Keratinocyte (primary cell): ENCODE measurements at regions not wholly inside any gene's neighbourhood (a gene's known extent, or its start where the extent isn't known, plus 50 kb on each side); places are given as distances from the start of the nearest gene placed in this dataset.

Experiments
- DNase-seq: peaks from one replicate; pipeline ENCODE4 v3.0.0-alpha.2; 2011; ENCODE audit warnings: low read depth, missing footprints, low spot score
- FAIRE-seq: peaks from 2 replicates; lab custom pipeline; 2011; peaks lifted over from hg19 to GRCh38; lab: Jason Lieb, UNC
- H2AFZ ChIP-seq: 2 replicates; pipeline ENCODE4 v1.6.0; 2012; ENCODE audit warnings: low read length, control low read depth, inconsistent platforms; ENCODE audit not compliant: control insufficient read depth
- H3K27ac ChIP-seq: 2 replicates; pipeline ENCODE4 v1.5.1; 2011; ENCODE audit warnings: low read length; ENCODE audit not compliant: control insufficient read depth, insufficient read depth
- H3K27me3 ChIP-seq: 3 replicates; pipeline ENCODE4 v1.6.0; 2011; ENCODE audit warnings: low read length; ENCODE audit not compliant: control insufficient read depth, insufficient read depth; ENCODE audit errors: extremely low read depth
- H3K36me3 ChIP-seq, 2 experiments: 2 replicates in 1 of 2; 3 replicates in 1 of 2; pipeline ENCODE4 v1.5.1; 2011; ENCODE audit warnings: low read length in 2 of 2, mild to moderate bottlenecking in 1 of 2; ENCODE audit not compliant: control insufficient read depth in 2 of 2, insufficient read depth in 2 of 2; ENCODE audit errors: extremely low read depth in 1 of 2
- H3K4me1 ChIP-seq: 3 replicates; pipeline ENCODE4 v1.5.1; 2011; ENCODE audit warnings: low read length; ENCODE audit not compliant: control insufficient read depth, insufficient read depth; ENCODE audit errors: extremely low read depth
- H3K4me2 ChIP-seq: 3 replicates; pipeline ENCODE4 v1.6.0; 2011; ENCODE audit warnings: low read depth, low read length; ENCODE audit not compliant: control insufficient read depth, insufficient read depth; ENCODE audit errors: extremely low read depth
- H3K4me3 ChIP-seq, 3 experiments: fragments of 200-600 bp in 1 of 3; sonication (generic) in 1 of 3; 2 replicates in 2 of 3; 3 replicates in 1 of 3; pipeline ENCODE4 v1.5.1; 2011 to 2016; ENCODE audit warnings: low read length in 3 of 3, mild to moderate bottlenecking in 3 of 3, control low read depth in 2 of 3, inconsistent platforms in 1 of 3, low read depth in 1 of 3, mixed read lengths in 1 of 3, mixed run types in 1 of 3, moderate library complexity in 1 of 3; ENCODE audit not compliant: control insufficient read depth in 2 of 3, insufficient read depth in 2 of 3; ENCODE audit errors: extremely low read depth in 1 of 3
- H3K79me2 ChIP-seq: 2 replicates; pipeline ENCODE4 v1.6.0; 2012; ENCODE audit warnings: low read length; ENCODE audit not compliant: control insufficient read depth, insufficient read depth
- H3K9ac ChIP-seq: 3 replicates; pipeline ENCODE4 v1.6.0; 2011; ENCODE audit warnings: low read length; ENCODE audit not compliant: control insufficient read depth, insufficient read depth; ENCODE audit errors: extremely low read depth
- H3K9me1 ChIP-seq: 3 replicates; pipeline ENCODE4 v1.6.0; 2011; ENCODE audit warnings: low read length; ENCODE audit not compliant: control insufficient read depth, insufficient read depth; ENCODE audit errors: extremely low read depth
- H3K9me3 ChIP-seq: 2 replicates; pipeline ENCODE4 v1.5.1; 2012; ENCODE audit warnings: low read depth, low read length; ENCODE audit not compliant: control insufficient read depth
- H4K20me1 ChIP-seq: 3 replicates; pipeline ENCODE4 v1.6.0; 2011; ENCODE audit warnings: low read length; ENCODE audit not compliant: control insufficient read depth, insufficient read depth; ENCODE audit errors: extremely low read depth
- CTCF ChIP-seq, 3 experiments: IDR thresholded peaks in 1 of 3; conservative IDR thresholded peaks in 1 of 3; optimal IDR thresholded peaks in 1 of 3; 2 replicates in 2 of 3; 3 replicates in 1 of 3; pipeline versions ENCODE3 to v1.5.1; 2011; ENCODE audit warnings: low read length in 3 of 3, mild to moderate bottlenecking in 3 of 3, moderate library complexity in 2 of 3, control low read depth in 1 of 3, inconsistent platforms in 1 of 3; ENCODE audit not compliant: insufficient read depth in 2 of 3; ENCODE audit errors: extremely low read depth in 1 of 3
- EZH2 ChIP-seq: IDR thresholded peaks from one replicate; pipeline ENCODE4 v1.6.1; 2012; ENCODE audit warnings: inconsistent platforms, mild to moderate bottlenecking, low read length, moderate library complexity
- dilution Hi-C: fragments of 300-500 bp; cut with MboI; formaldehyde crosslinking; loops from one replicate; pipeline ENCODE4 v1.7.0; 2020; ENCODE audit warnings: low sequenced_read_pairs; ENCODE audit not compliant: extremely low pct_ligation_motif_present

- Histone ChIP-seq H3K79me2 (no peaks in the 10 kb centered on the region), H2AFZ (no peak overlapping the region), H3K9me3 (no peaks in the 10 kb centered on the region), H3K27ac (no peak overlapping the region), H4K20me1 (no peaks in the 10 kb centered on the region), H3K4me3 (no peak overlapping the region), H3K4me2 (no peak overlapping the region), H3K27me3 (no peaks in the 10 kb centered on the region), H3K9ac (no peak overlapping the region), H3K36me3 (no peaks in the 10 kb centered on the region), H3K4me1 (no peaks in the 10 kb centered on the region), H3K9me1 (no peaks in the 10 kb centered on the region)
- dilution Hi-C loops: no loop called here
- FAIRE-seq (no peak), DNase-seq (no peak)
- TF ChIP-seq CTCF (optimal IDR thresholded peaks at IDR 0.05 in 1 of 3, IDR thresholded peaks at IDR 0.05 in 1 of 3, conservative IDR thresholded peaks at IDR 0.05 in 1 of 3; ENCODE audit: extremely low read depth in 1 of 3, insufficient read depth in 2 of 3, low read length in 3 of 3): no peak
- TF ChIP-seq EZH2: no peak
Measured at GRCh38 chr11:30159546-30159945, 71.3 kb upstream of the FSHB start.

GRCh38 chr11:30165652-30166051 is 65.2 kb upstream of the FSHB start:
- Histone ChIP-seq H3K4me1 (no peaks in the 10 kb centered on the region), H3K9me1 (no peaks in the 10 kb centered on the region), H3K36me3 (no peaks in the 10 kb centered on the region), H3K4me3 (no peak overlapping the region), H3K9me3 (no peaks in the 10 kb centered on the region), H3K79me2 (no peaks in the 10 kb centered on the region), H3K4me2 (no peak overlapping the region), H2AFZ (no peak overlapping the region), H3K9ac (no peak overlapping the region), H3K27ac (no peak overlapping the region), H3K27me3 (no peaks in the 10 kb centered on the region), H4K20me1 (no peaks in the 10 kb centered on the region)
- DNase-seq: no peak
- dilution Hi-C loops: no loop called here
- no peak for FAIRE-seq
- TF ChIP-seq EZH2: no peak
- no peak for TF ChIP-seq CTCF (optimal IDR thresholded peaks at IDR 0.05 in 1 of 3, IDR thresholded peaks at IDR 0.05 in 1 of 3, conservative IDR thresholded peaks at IDR 0.05 in 1 of 3; ENCODE audit: extremely low read depth in 1 of 3, insufficient read depth in 2 of 3, low read length in 3 of 3)
